ENCODE measurements at regions not wholly inside any gene's neighbourhood (a gene's known extent, or its start where the extent isn't known, plus 50 kb on each side); places are given as distances from the start of the nearest gene placed in this dataset.

DNA sequence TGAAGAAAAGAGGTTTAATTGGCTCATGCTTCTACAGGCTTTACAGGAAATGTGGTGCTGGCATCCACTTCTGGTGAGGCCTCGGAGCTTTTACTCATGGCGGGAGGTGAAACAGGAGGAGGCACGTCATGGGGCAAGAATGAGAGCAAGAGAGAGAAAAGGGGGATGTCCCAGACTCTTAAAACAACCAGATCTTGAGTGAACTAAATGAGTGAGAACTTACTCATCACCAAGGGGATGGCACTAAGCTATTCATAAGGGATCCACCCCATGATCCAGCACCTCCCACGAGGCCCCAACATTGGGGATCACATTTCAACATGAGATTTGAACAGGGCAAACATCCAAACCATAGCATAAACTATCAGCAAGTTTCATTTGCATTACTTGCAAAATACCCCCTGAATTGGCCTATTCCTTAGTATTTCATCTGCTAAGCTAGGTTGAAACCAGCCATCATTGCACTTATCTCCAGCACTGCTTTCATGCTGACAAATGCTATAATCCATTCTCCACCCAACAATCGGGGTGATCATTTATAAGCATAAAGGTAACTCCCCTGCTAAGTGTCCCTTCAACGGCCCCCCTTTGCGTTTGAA, 179.0 kb downstream of the NOC3L start:
- no peak for TF ChIP-seq KDM1A (IDR thresholded peaks at IDR 0.05; ENCODE audit: borderline replicate concordance, low read length)
- TF ChIP-seq, protein P1, sequence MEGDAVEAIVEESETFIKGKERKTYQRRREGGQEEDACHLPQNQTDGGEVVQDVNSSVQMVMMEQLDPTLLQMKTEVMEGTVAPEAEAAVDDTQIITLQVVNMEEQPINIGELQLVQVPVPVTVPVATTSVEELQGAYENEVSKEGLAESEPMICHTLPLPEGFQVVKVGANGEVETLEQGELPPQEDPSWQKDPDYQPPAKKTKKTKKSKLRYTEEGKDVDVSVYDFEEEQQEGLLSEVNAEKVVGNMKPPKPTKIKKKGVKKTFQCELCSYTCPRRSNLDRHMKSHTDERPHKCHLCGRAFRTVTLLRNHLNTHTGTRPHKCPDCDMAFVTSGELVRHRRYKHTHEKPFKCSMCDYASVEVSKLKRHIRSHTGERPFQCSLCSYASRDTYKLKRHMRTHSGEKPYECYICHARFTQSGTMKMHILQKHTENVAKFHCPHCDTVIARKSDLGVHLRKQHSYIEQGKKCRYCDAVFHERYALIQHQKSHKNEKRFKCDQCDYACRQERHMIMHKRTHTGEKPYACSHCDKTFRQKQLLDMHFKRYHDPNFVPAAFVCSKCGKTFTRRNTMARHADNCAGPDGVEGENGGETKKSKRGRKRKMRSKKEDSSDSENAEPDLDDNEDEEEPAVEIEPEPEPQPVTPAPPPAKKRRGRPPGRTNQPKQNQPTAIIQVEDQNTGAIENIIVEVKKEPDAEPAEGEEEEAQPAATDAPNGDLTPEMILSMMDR (IDR thresholded peaks at IDR 0.05; ENCODE audit: control extremely low read depth in 1 of 3, insufficient read depth in 1 of 3, low read depth in 1 of 3, low read length in 3 of 3) = no peak
- no peak for TF ChIP-seq POLR2A (IDR thresholded peaks at IDR 0.05; ENCODE audit: control extremely low read depth in 1 of 2, low read depth in 2 of 2, low read length in 2 of 2)
- TF ChIP-seq CEBPB (IDR thresholded peaks at IDR 0.05; ENCODE audit: low read depth, low read length) = no peak
- TF ChIP-seq EGR1 (IDR thresholded peaks at IDR 0.05; ENCODE audit: borderline replicate concordance, low read depth, low read length) = no peak
- no peak for TF ChIP-seq ZNF274 (IDR thresholded peaks at IDR 0.05; ENCODE audit: borderline replicate concordance, extremely low read depth, low read length)
- no peak for TF ChIP-seq JUND (IDR thresholded peaks at IDR 0.05; ENCODE audit: low read length)
- no peak for TF ChIP-seq EZH2 (IDR thresholded peaks at IDR 0.05; ENCODE audit: low read depth, low read length, severe bottlenecking)
- TF ChIP-seq GTF2F1 (IDR thresholded peaks at IDR 0.05; ENCODE audit: borderline replicate concordance, low read depth, low read length) = no peak
- no peak for TF ChIP-seq SRF (IDR thresholded peaks at IDR 0.05; ENCODE audit: low read depth, low read length)
- TF ChIP-seq CHD1 (IDR thresholded peaks at IDR 0.05; ENCODE audit: low read depth, low read length) = no peak
- no peak for TF ChIP-seq RNF2 (IDR thresholded peaks at IDR 0.05; ENCODE audit: borderline replicate concordance, low read depth, low read length, missing control alignments, poor library complexity, severe bottlenecking)
- no peak for TF ChIP-seq MAFK (IDR thresholded peaks at IDR 0.05; ENCODE audit: low read depth, low read length)
- no peak for TF ChIP-seq TBP (IDR thresholded peaks at IDR 0.05; ENCODE audit: low read depth, low read length)

Measured in H1 (cell line).